ENCODE measurements at regions not wholly inside any gene's neighbourhood (a gene's known extent, or its start where the extent isn't known, plus 50 kb on each side); places are given as distances from the start of the nearest gene placed in this dataset.

- H3K27me3 ChIP-seq (ENCODE audit: control insufficient read depth, insufficient read depth, low read length): peaks cover 16% of the 10 kb centered on the region
- ChIA-PET CTCF (no interaction called here), POLR2A (no interaction called here)
- no peak for DNase-seq (ENCODE audit: low read depth, low spot score)
- H3K4me3 ChIP-seq (ENCODE audit: low read depth, low read length): no peak overlapping the region
- no peak overlapping the region for H3K27ac ChIP-seq (ENCODE audit: low read depth, low read length)
- H3K9me3 ChIP-seq (ENCODE audit: control insufficient read depth, insufficient read depth, low read length): no peaks in the 10 kb centered on the region; the same call in 1 of the 2 replicates
- TF ChIP-seq CTCF (IDR thresholded peaks at IDR 0.05; ENCODE audit: low read depth, low read length): no peak
Observed at GRCh38 chr10:93222211-93222754, 148.6 kb downstream of the CYP26A1 start.

DNA sequence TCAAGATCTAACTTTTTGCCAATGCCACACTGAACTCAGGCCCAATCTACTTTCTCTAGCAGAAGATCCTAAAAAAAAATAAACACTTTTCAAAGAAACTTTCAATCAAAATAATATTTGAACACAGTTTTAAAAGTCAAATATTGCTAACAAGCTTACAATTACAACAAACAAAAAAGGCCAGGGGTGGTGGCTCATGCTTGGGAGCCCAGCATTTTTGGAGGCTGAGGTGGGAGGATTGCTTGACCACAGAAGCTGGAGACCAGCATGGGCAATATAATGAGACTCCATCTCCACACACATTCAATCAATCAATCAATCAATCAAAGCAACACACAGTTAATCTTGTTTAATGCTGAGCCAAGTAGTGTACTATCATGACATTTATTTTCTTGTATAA, 149.2 kb downstream of the CYP26A1 start:
- H3K9me3 ChIP-seq (ENCODE audit: control insufficient read depth, insufficient read depth, low read length): no peaks in the 10 kb centered on the region; the same call in 1 of the 2 replicates
- TF ChIP-seq CTCF (IDR thresholded peaks at IDR 0.05; ENCODE audit: low read depth, low read length): no peak
- ChIA-PET POLR2A (no interaction called here), CTCF (no interaction called here)
- DNase-seq (ENCODE audit: low read depth, low spot score): no peak
- no peak overlapping the region for H3K4me3 ChIP-seq (ENCODE audit: low read depth, low read length)
- peaks cover 16% of the 10 kb centered on the region for H3K27me3 ChIP-seq (ENCODE audit: control insufficient read depth, insufficient read depth, low read length)
- no peak overlapping the region for H3K27ac ChIP-seq (ENCODE audit: low read depth, low read length)

DNA sequence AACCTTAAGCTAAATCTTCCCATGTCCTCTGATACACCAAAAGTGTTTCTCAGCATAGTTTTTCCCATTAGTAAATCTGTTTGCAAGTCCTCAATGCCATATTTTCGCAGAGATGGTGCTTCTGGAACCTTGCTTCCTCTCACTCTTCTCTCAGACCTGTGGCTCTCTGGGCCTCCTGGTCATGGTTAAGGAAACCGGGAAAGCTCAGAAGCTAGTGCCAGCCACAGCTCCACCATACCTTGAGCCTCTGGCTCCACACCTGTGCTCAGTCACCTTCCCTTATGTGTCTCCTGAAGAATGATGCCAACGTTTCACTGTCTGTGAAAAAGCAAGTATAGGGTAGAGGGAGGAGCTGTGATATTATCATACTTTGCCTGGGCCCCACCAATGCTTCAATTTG, 149.6 kb downstream of the CYP26A1 start:
- no peaks in the 10 kb centered on the region; the same call in 1 of the 2 replicates for H3K9me3 ChIP-seq (ENCODE audit: control insufficient read depth, insufficient read depth, low read length)
- TF ChIP-seq CTCF (IDR thresholded peaks at IDR 0.05; ENCODE audit: low read depth, low read length): no peak
- no peak overlapping the region for H3K4me3 ChIP-seq (ENCODE audit: low read depth, low read length)
- DNase-seq (ENCODE audit: low read depth, low spot score): no peak
- POLR2A ChIA-PET: no interaction called here
- no peak overlapping the region for H3K27ac ChIP-seq (ENCODE audit: low read depth, low read length)
- peaks cover 16% of the 10 kb centered on the region for H3K27me3 ChIP-seq (ENCODE audit: control insufficient read depth, insufficient read depth, low read length)
- CTCF ChIA-PET: interaction anchor here (0.6 kb wide), 1 partner anchor 288 kb away, joined by 4 read pairs; no protein-coding TSS in a partner anchor

DNA sequence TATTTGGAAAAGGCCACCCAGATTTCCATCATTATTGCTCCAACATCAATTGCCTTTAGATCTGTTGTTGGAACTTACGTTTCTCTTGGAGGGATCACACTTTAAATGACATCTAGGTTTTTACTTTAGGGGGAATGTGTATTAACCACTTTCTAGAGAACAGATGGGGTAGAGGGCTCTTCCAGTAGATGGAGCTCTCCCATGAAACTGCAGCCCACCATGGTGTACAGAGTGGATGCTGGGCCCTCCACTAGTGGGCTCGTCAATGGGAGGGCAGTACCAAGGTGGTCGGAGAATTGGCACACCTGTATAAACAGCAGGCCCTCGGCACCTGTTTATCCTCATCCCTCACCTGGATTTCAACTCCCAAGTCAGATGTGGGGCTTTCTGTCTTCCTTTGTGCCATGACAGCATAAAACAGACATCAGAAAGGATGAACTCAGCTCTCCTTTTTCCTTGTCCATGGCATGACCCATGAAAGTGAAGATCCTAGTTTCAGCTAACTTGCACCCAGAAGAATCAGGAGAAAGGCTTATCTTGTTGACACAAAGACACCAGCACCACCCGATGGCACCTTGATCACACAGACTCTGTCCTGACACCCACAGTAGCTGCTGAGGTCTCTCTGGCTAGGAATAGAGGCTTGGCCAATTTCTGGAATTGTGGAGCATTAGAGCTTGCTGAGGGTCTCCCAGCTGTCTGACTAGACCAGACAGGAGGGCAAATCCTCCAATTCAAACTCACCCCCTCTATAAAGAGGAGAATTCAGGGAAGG, 150.5 kb downstream of the CYP26A1 start:
- H3K27ac ChIP-seq (ENCODE audit: low read depth, low read length): no peak overlapping the region
- H3K4me3 ChIP-seq (ENCODE audit: low read depth, low read length): no peak overlapping the region
- peaks cover 16% of the 10 kb centered on the region for H3K27me3 ChIP-seq (ENCODE audit: control insufficient read depth, insufficient read depth, low read length)
- no peaks in the 10 kb centered on the region; the same call in 1 of the 2 replicates for H3K9me3 ChIP-seq (ENCODE audit: control insufficient read depth, insufficient read depth, low read length)
- DNase-seq (ENCODE audit: low read depth, low spot score): no peak
- ChIA-PET POLR2A (no interaction called here), CTCF (interaction anchor here (0.6 kb wide), 1 partner anchor 288 kb away, joined by 4 read pairs; no protein-coding TSS in a partner anchor)
- no peak for TF ChIP-seq CTCF (IDR thresholded peaks at IDR 0.05; ENCODE audit: low read depth, low read length)

DNA sequence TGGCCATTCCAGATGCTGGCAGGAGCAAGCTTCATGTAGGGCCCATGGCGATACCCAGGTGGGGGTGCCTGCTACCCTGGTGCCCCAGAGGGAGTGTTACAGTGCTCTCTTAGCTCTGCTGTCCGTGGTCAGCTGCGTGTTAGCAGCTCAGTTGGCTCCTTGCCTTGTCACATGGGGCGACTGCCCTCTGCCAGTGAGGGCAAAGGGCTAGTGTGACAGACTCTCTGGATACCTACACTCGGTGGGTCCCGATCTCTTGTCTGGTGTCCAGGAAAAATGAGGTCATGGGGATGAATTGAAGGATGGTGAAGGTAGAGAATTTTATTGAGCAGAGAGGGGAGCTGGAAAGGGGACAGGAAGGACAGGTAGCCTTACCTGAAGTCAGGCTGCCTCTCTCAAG, 152.2 kb downstream of the CYP26A1 start:
- Histone ChIP-seq H3K4me3 (ENCODE audit: low read depth, low read length) (no peak overlapping the region), H3K27me3 (ENCODE audit: control insufficient read depth, insufficient read depth, low read length) (peaks cover 12% of the 10 kb centered on the region), H3K27ac (ENCODE audit: low read depth, low read length) (no peak overlapping the region), H3K9me3 (ENCODE audit: control insufficient read depth, insufficient read depth, low read length) (no peaks in the 10 kb centered on the region; the same call in 1 of the 2 replicates)
- no peak for DNase-seq (ENCODE audit: low read depth, low spot score)
- ChIA-PET CTCF (no interaction called here), POLR2A (no interaction called here)
- TF ChIP-seq CTCF (IDR thresholded peaks at IDR 0.05; ENCODE audit: low read depth, low read length): no peak

Measured in AG04450 (cell line).